ENCODE measurements at regions not wholly inside any gene's neighbourhood (a gene's known extent, or its start where the extent isn't known, plus 50 kb on each side); places are given as distances from the start of the nearest gene placed in this dataset.

- H3K18ac ChIP-seq (ENCODE audit: insufficient read length, low read depth, low read length): no peak overlapping the region
- H4K5ac ChIP-seq (ENCODE audit: insufficient read length, low read depth, low read length): no peak overlapping the region
- H3K4me2 ChIP-seq (ENCODE audit: insufficient read depth, insufficient read length, low read length): no peak overlapping the region
- no peaks in the 10 kb centered on the region for H3K79me2 ChIP-seq (ENCODE audit: insufficient read depth, low read length)
- no peak overlapping the region for H2BK12ac ChIP-seq (ENCODE audit: insufficient read length, low read depth, low read length)
- H3K4ac ChIP-seq (ENCODE audit: low read depth, low read length): no peak overlapping the region
- H2BK120ac ChIP-seq (ENCODE audit: low read depth, low read length, poor library complexity, severe bottlenecking): no peak overlapping the region
- no peak overlapping the region for H3K56ac ChIP-seq (ENCODE audit: insufficient read length, low read depth, low read length)
- H3K27ac ChIP-seq (ENCODE audit: insufficient read length, low read depth, low read length): no peak overlapping the region
- no peak for DNase-seq
- H2AK5ac ChIP-seq (ENCODE audit: insufficient read length, low read length): no peak overlapping the region
- H3K4me1 ChIP-seq (ENCODE audit: insufficient read depth, low read length): no peaks in the 10 kb centered on the region
- H3K9ac ChIP-seq (ENCODE audit: extremely low read depth, insufficient read length, low read length): no peak overlapping the region
- no peak overlapping the region for H2BK20ac ChIP-seq (ENCODE audit: low read depth, low read length, poor library complexity, severe bottlenecking)
- H2AFZ ChIP-seq (ENCODE audit: low read length): no peak overlapping the region
- H3K23me2 ChIP-seq (ENCODE audit: insufficient read length, low read depth, low read length, poor library complexity, severe bottlenecking): no peaks in the 10 kb centered on the region
- no peaks in the 10 kb centered on the region for H3K27me3 ChIP-seq (ENCODE audit: insufficient read depth, low read length)
- H3K9me3 ChIP-seq (ENCODE audit: control insufficient read depth, low read depth, low read length): no peaks in the 10 kb centered on the region
- H3K9me3 Mint-ChIP-seq: no peaks in the 10 kb centered on the region
- H3K27me3 Mint-ChIP-seq (ENCODE audit: low read depth): peaks cover 2% of the 10 kb centered on the region
- H3K79me1 ChIP-seq (ENCODE audit: insufficient read depth, low read depth, low read length, poor library complexity, severe bottlenecking): no peaks in the 10 kb centered on the region
- no peak overlapping the region for H2BK15ac ChIP-seq (ENCODE audit: low read depth, low read length)
- no CpG with 5 or more reads among the region's 4 CpGs for WGBS (ENCODE audit: extremely low coverage, insufficient read length, low lambda C conversion rate)
- H3K36me3 Mint-ChIP-seq (ENCODE audit: insufficient read depth in 1 of 3, low read depth in 3 of 3): no peaks in the 10 kb centered on the region
- H3K4me3 Mint-ChIP-seq: no peak overlapping the region
- H3K14ac ChIP-seq (ENCODE audit: insufficient read depth, low read length): no peak overlapping the region
- TF ChIP-seq CTCF (conservative IDR thresholded peaks at IDR 0.05): no peak
- H3K27ac Mint-ChIP-seq: no peak overlapping the region; a peak in 1 of 7 replicates
- H3T11ph ChIP-seq (ENCODE audit: low read length): no peak overlapping the region
- no peak overlapping the region for H2BK5ac ChIP-seq (ENCODE audit: insufficient read length, low read length)
- no peak overlapping the region for H3K23ac ChIP-seq (ENCODE audit: insufficient read length, low read depth, low read length)
- no peak overlapping the region for H4K8ac ChIP-seq (replicated peaks; ENCODE audit: insufficient read length, low read depth, low read length)
- no peak overlapping the region for H4K91ac ChIP-seq (ENCODE audit: insufficient read length, low read depth, low read length)
- peaks cover 2 to 7% of the 10 kb centered on the region in 2 experiments; a peak in 1 of 4 replicates for H3K4me1 Mint-ChIP-seq
- no peaks in the 10 kb centered on the region for H4K20me1 ChIP-seq (ENCODE audit: control insufficient read depth, insufficient read depth, insufficient read length)
Measured at GRCh38 chr2:24439280-24439970, 51.6 kb upstream of the NCOA1 start.

Measured in H9 (cell line).